ENCODE measurements at regions not wholly inside any gene's neighbourhood (a gene's known extent, or its start where the extent isn't known, plus 50 kb on each side); places are given as distances from the start of the nearest gene placed in this dataset.

DNA sequence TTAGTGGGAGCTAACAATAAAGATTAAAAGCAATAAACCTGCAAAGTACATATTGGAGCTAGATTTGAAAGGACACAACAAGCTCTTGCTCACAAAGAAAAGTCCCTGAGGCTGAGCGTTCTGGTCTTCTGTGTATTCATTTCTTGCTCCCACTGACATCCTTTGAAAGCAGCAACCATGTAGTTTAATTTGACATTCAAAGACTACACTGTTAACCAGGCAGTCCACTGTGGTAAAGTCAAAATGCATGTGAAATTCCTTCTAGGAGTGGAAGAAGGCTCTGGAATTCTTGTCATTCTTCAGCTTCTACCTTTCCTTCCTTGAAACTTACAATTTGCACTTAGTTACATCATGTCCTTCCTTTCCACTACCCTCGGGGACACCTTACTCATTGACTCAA lies 480.7 kb downstream of the CSNK1G3 start:
- Histone ChIP-seq H3K27me3 (ENCODE audit: control insufficient read depth in 2 of 2, insufficient read depth in 2 of 2, low read length in 2 of 2) (no peaks in the 10 kb centered on the region), H3K27ac (ENCODE audit: extremely low read depth, low read depth, low read length) (no peak overlapping the region), H3K9me3 (replicated peaks; ENCODE audit: control insufficient read depth, insufficient read depth, low read depth, low read length) (no peaks in the 10 kb centered on the region), H4K20me1 (replicated peaks; ENCODE audit: control insufficient read depth, insufficient read depth, low read length) (no peaks in the 10 kb centered on the region), H3K9me1 (ENCODE audit: control insufficient read depth, insufficient read depth, low read length) (no peaks in the 10 kb centered on the region), H3K36me3 (ENCODE audit: control insufficient read depth, insufficient read depth, low read length) (no peaks in the 10 kb centered on the region), H3K4me2 (ENCODE audit: insufficient read depth, low read length) (no peak overlapping the region), H3K4me3 (no peak overlapping the region), H2AFZ (ENCODE audit: low read depth, low read length) (no peak overlapping the region), H3K4me1 (replicated peaks in 1 of 2; ENCODE audit: control insufficient read depth in 2 of 2, insufficient read depth in 2 of 2, low read length in 2 of 2) (no peaks in the 10 kb centered on the region), H3K9ac (ENCODE audit: insufficient read depth in 1 of 2, low read depth in 2 of 2, low read length in 2 of 2) (no peak overlapping the region), H3K79me2 (ENCODE audit: control insufficient read depth, insufficient read depth, low read length) (no peaks in the 10 kb centered on the region)
- in situ Hi-C loops (cut with MboI), result no loop called here
- TF ChIP-seq ZNF124 (CRISPR knock-in tag; IDR thresholded peaks at IDR 0.05) (no peak), PHF20 (IDR thresholded peaks at IDR 0.05; ENCODE audit: partially characterized antibody) (no peak), CBFA2T3 (IDR thresholded peaks at IDR 0.05) (no peak), ZSCAN29 (IDR thresholded peaks at IDR 0.05) (no peak), CBX1 (IDR thresholded peaks at IDR 0.05; ENCODE audit: low read depth) (no peak), BRD9 (IDR thresholded peaks at IDR 0.05; ENCODE audit: low read depth, partially characterized antibody) (no peak), MTF1 (CRISPR knock-in tag; IDR thresholded peaks at IDR 0.05; ENCODE audit: borderline replicate concordance) (no peak)
- 8% methylated on average over 2 of the region's 2 CpGs for WGBS (ENCODE audit: insufficient coverage, low coverage, missing lambda C conversion rate)
- CTCF ChIA-PET (ENCODE audit: low intra/inter-chr PET ratio), result no interaction called here
- ATAC-seq (no peak), FAIRE-seq (no peak), DNase-seq (ENCODE audit: extremely low read depth in 1 of 4, low spot score in 3 of 4) (no peak)
- no TSS peak for BruUV-seq (replicated peaks)
- intact Hi-C loops (cut with micrococcal nuclease), result no loop called here
- POLR2A ChIA-PET, result no interaction called here

DNA sequence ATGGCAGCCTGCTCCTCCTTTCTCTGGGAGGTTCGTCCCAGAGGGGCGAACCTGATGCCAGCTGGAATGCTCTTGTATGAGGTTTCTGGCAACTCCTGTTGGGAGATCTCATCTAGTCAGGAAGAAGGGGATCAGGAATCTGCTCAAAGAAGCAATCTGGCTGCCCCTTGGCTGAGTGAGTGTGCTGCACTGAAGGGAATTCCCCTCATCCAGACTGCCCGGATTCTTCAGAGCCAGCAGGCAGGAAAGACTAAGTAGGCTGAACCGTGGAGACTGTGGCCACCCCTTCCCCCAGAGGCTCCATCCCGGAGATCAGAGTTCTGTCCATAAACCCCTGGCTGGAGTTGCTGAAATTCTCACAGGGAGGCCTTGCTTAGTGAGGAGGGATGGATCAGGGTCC lies 476.0 kb downstream of the CSNK1G3 start:
- no peak for ATAC-seq
- FAIRE-seq, result no peak
- Histone ChIP-seq H3K4me1 (replicated peaks in 1 of 2; ENCODE audit: control insufficient read depth in 2 of 2, insufficient read depth in 2 of 2, low read length in 2 of 2) (no peaks in the 10 kb centered on the region), H3K36me3 (ENCODE audit: control insufficient read depth, insufficient read depth, low read length) (no peaks in the 10 kb centered on the region), H3K9ac (ENCODE audit: insufficient read depth in 1 of 2, low read depth in 2 of 2, low read length in 2 of 2) (no peak overlapping the region), H3K4me3 (no peak overlapping the region), H3K79me2 (ENCODE audit: control insufficient read depth, insufficient read depth, low read length) (no peaks in the 10 kb centered on the region), H2AFZ (ENCODE audit: low read depth, low read length) (no peak overlapping the region), H3K9me3 (replicated peaks; ENCODE audit: control insufficient read depth, insufficient read depth, low read depth, low read length) (no peaks in the 10 kb centered on the region), H4K20me1 (replicated peaks; ENCODE audit: control insufficient read depth, insufficient read depth, low read length) (no peaks in the 10 kb centered on the region), H3K27ac (ENCODE audit: extremely low read depth, low read depth, low read length) (no peak overlapping the region), H3K4me2 (ENCODE audit: insufficient read depth, low read length) (no peak overlapping the region), H3K9me1 (ENCODE audit: control insufficient read depth, insufficient read depth, low read length) (no peaks in the 10 kb centered on the region), H3K27me3 (ENCODE audit: control insufficient read depth in 2 of 2, insufficient read depth in 2 of 2, low read length in 2 of 2) (no peaks in the 10 kb centered on the region)
- BruUV-seq (replicated peaks), result no TSS peak
- 0% methylated on average over 5 of the region's 5 CpGs for WGBS (ENCODE audit: insufficient coverage, low coverage, missing lambda C conversion rate)
- CTCF ChIA-PET (ENCODE audit: low intra/inter-chr PET ratio), result no interaction called here
- no peak for DNase-seq (ENCODE audit: extremely low read depth in 1 of 4, low spot score in 3 of 4)
- intact Hi-C loops (cut with micrococcal nuclease), result no loop called here
- in situ Hi-C loops (cut with MboI), result no loop called here
- POLR2A ChIA-PET, result interaction anchor here (0.6 kb wide), 1 partner anchor 23 kb away, joined by 4 read pairs; no protein-coding TSS in a partner anchor
- TF ChIP-seq ZNF347 (CRISPR knock-in tag; IDR thresholded peaks at IDR 0.05; ENCODE audit: low read depth) (no peak), ZC3H4 (CRISPR knock-in tag; IDR thresholded peaks at IDR 0.05; ENCODE audit: borderline replicate concordance) (no peak), ZNF57 (CRISPR knock-in tag; IDR thresholded peaks at IDR 0.05) (no peak), MTF1 (CRISPR knock-in tag; IDR thresholded peaks at IDR 0.05; ENCODE audit: borderline replicate concordance) (no peak), ZNF175 (CRISPR knock-in tag; IDR thresholded peaks at IDR 0.05; ENCODE audit: low read depth) (no peak), EP300 (IDR thresholded peaks at IDR 0.05; ENCODE audit: low read length) (no peak), MECOM (CRISPR knock-in tag; IDR thresholded peaks at IDR 0.05) (no peak), ARNT (IDR thresholded peaks at IDR 0.05) (no peak), NEUROD1 (IDR thresholded peaks at IDR 0.05; ENCODE audit: borderline replicate concordance, low read depth, low read length, partially characterized antibody) (no peak), CBX3 (IDR thresholded peaks at IDR 0.05; ENCODE audit: borderline replicate concordance in 1 of 2, low read length in 2 of 2) (no peak)
- TF ChIP-seq, protein P1, sequence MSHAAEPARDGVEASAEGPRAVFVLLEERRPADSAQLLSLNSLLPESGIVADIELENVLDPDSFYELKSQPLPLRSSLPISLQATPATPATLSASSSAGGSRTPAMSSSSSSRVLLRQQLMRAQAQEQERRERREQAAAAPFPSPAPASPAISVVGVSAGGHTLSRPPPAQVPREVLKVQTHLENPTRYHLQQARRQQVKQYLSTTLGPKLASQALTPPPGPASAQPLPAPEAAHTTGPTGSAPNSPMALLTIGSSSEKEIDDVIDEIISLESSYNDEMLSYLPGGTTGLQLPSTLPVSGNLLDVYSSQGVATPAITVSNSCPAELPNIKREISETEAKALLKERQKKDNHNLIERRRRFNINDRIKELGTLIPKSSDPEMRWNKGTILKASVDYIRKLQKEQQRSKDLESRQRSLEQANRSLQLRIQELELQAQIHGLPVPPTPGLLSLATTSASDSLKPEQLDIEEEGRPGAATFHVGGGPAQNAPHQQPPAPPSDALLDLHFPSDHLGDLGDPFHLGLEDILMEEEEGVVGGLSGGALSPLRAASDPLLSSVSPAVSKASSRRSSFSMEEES (CRISPR knock-in tag; IDR thresholded peaks at IDR 0.05), result no peak

All from K562 (cell line).